ENCODE measurements at regions not wholly inside any gene's neighbourhood (a gene's known extent, or its start where the extent isn't known, plus 50 kb on each side); places are given as distances from the start of the nearest gene placed in this dataset.

DNA sequence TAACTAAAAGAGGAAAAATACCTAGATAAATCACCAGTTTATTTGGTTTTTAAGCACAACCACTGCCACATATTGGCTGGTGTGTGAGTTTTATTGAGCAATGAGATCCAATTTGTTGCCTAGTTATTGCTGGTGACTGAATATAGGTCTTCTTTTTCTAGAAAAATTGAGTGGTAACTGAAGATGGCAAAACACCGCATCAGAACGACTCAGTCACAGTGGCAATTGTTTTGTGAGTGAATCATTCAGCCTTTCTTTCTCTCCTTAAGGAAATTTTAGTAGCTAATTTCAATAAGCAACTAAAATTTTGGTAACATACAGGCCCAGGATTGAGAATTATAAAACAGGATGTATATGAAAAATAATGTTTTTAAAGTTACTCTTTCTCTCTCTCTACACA lies 533.0 kb downstream of the KCNA4 start:
- TF ChIP-seq POLR2A (IDR thresholded peaks at IDR 0.05; ENCODE audit: low read depth, low read length): no peak
- no peak for TF ChIP-seq POLR2AphosphoS5 (IDR thresholded peaks at IDR 0.05; ENCODE audit: low read depth, low read length)
- TF ChIP-seq SPI1 (IDR thresholded peaks at IDR 0.05; ENCODE audit: low read depth, low read length): no peak
